ENCODE measurements at regions not wholly inside any gene's neighbourhood (a gene's known extent, or its start where the extent isn't known, plus 50 kb on each side); places are given as distances from the start of the nearest gene placed in this dataset.
A peak's percentile ranks its signal among the peaks of the same experiment; 100 is the strongest.

GRCh38 chr14:44009642-44010041, 497.4 kb downstream of the FSCB start:
- DNase-seq (ENCODE audit: low spot score) = no peak

DNA sequence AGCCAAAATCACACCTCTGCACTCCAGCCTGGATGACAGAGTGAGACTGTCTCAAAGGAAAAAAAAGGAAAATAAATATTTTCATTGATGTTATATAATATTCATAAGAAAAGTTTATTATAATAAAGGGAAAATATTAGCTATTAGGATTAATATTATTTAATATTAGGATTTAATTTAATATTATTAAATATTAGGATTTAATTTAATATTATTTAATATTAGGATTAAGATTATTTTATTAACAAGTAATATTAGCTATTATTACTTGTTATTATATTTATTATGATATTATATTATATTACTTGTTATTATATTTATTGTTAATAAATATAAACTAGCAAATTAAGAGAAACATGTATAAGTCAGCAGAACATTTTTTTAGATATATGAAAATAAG, 518.1 kb downstream of the FSCB start:
- no peak for DNase-seq (ENCODE audit: low spot score)

- no peak for DNase-seq (ENCODE audit: low spot score)
Observed at GRCh38 chr14:43983721-43984120, 523.4 kb downstream of the FSCB start.

GRCh38 chr14:43981135-43981768, 525.8 kb downstream of the FSCB start:
- no peak for DNase-seq (ENCODE audit: low spot score)

GRCh38 chr14:43956741-43957140, 550.3 kb downstream of the FSCB start:
- no peak for DNase-seq (ENCODE audit: low spot score)

DNA sequence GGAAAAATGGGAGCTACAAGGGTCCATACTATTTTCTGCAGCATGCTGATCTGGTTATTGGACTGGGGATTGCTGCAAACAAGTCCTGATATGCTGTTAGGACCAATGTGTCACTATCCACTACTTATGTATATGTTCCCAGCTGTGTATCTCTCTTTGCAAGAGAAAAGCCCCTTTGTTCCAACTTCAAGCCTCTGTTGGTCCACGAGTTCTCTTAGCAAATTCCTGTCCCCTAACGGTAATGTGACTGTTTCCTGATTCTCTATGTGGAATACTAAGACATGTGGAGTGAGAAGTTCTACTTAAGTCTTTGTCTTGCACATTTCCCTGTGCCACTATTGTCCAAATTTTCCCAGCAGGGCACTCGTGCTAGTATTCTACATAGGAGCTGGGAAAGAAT, 557.7 kb downstream of the FSCB start:
- peak; percentile 39 for DNase-seq (ENCODE audit: low spot score)

- no peak for DNase-seq (ENCODE audit: low spot score)
Observed at GRCh38 chr14:43939836-43940235, 567.2 kb downstream of the FSCB start.

DNA sequence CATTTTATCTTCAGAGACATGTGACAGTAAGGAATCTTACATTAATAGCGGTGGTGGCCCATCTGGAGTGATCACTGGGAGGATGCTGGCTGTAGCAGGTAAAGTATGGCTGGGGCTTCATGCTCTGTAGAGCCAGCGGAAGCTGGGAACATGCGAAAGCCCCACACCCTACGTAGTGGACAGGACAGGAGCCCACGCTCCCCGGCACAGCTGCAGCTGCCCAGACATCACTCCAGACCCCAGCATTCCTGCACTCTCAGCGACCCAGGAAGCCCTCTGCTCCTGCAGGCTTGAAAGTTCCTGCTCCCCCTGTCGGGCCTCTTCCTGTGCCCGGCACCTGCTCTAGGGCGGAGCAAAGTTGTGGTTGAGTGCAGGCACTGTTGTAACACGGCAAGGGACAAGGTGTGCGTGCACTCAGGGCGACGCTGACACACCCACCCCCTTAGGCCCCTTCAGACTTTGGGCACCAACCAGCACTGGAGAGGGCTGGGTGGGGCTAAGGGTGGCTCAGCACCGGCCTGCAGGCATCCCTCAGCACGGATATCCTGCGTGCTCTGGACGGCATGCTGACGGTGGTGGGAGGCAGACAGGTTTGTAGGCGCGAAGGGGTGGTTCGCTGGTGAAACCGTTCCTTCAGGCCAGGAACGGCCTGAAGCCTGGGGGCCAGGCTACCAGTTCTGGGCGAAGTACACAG, 568.3 kb downstream of the FSCB start:
- peak; percentile 3 for DNase-seq (ENCODE audit: low spot score)

- DNase-seq (ENCODE audit: low spot score) = no peak
Observed at GRCh38 chr14:43937001-43937400, 570.1 kb downstream of the FSCB start.

- DNase-seq (ENCODE audit: low spot score) = no peak
Observed at GRCh38 chr14:43934102-43934501, 573.0 kb downstream of the FSCB start.

- no peak for DNase-seq (ENCODE audit: low spot score)
Observed at GRCh38 chr14:43914041-43914693, 592.9 kb downstream of the FSCB start.

GRCh38 chr14:43903209-43903608, 603.9 kb downstream of the FSCB start:
- DNase-seq (ENCODE audit: low spot score) = no peak

- DNase-seq (ENCODE audit: low spot score) = no peak
Observed at GRCh38 chr14:43901911-43902673, 605.0 kb downstream of the FSCB start.

DNA sequence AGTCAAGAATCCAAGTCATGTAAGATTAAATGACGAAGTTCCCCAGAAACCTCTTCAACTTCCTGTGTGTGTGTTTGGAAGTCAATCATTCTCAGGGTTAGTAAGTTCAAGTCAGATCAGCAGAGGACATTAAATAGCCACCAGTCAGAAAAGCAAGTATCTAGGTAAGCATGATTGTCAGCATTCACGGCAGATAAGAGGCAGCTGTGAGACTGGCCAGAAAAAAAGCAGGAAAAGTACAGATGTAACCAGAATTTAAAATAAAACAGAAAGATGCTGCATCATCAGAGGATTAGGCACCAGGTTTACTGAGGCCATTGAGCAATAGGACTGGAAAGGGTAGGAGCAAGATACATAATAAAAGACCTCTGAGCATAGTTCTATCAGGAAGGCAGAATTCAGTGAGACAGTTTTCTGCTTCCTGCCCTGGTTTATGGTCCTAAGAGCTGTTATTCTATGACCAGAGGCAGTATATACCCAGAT, 606.9 kb downstream of the FSCB start:
- no peak for DNase-seq (ENCODE audit: low spot score)

- no peak for DNase-seq (ENCODE audit: low spot score)
Observed at GRCh38 chr14:43898687-43899086, 608.4 kb downstream of the FSCB start.

DNA sequence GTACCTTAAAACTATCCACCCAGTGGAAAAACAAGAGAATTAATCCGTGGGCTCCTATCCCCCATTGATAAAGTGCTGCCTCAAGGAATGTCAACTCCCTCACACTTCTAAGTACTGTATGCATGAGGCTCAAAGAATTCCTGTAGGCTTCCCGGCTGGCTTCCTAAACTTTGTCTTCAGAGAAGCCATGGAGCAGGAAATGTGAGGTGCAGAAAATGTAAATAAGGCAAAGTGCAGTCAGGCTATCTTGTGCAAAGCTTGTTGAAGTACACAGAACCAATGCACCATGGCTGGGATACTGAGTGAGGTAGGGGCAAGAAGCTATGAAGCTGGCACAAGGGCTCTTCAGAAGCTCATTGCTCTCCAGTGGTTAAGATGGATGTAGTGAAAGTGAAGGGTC, 611.0 kb downstream of the FSCB start:
- no peak for DNase-seq (ENCODE audit: low spot score)

GRCh38 chr14:43894534-43894933, 612.5 kb downstream of the FSCB start:
- peak; percentile 54 for DNase-seq (ENCODE audit: low spot score)

- no peak for DNase-seq (ENCODE audit: low spot score)
Observed at GRCh38 chr14:43887523-43887922, 619.6 kb downstream of the FSCB start.

DNA sequence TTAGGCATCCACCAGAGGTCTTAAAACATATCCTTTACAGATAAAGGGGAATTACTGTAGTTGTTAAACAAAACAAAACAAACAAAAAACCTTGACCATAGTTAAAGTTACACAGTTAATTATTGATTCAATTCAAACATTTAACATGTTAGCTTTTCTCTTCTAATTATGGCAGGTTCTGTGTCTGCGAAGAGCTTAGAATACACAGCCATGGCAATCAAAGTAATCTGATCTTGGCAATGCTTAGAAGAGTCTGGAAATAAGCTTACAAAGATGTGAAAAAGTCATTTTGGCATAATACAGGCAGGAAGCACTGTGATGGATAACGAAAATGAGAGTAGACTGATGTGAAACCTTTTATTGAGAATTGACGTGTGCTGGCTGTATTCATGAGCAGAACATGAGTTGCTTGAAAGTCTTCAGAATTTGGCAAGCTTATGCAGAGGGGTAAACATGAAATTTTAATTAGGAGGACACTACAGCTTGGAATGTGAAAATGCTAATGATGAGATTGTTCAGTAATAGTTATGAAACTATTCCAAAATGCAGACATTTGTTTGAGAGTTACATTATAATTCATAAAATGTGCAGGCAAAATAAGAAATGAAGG, 629.6 kb downstream of the FSCB start:
- no peak for DNase-seq (ENCODE audit: low spot score)

GRCh38 chr14:43872752-43873655, 634.1 kb downstream of the FSCB start:
- DNase-seq (ENCODE audit: low spot score) = peak; percentile 22

DNA sequence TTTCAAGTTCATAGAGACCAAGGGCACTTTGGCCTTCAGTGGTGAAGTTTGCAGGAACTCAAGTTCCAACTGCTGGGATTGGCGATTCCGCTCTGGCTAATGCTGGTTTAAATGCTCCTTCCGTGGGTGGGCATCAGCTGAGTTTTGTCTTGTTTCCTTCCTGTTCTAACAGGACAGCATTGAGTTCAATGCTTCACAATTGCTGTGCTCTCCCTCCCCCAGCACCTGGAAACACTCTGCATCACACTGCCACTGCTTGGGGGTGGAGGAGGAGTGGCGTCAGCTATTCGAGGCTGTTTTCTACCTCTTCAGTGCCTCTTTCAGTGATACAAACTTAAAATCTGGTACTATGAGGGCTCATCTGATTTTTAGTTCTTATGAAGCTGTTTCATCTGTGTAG, 634.9 kb downstream of the FSCB start:
- no peak for DNase-seq (ENCODE audit: low spot score)
